Gastroesophageal sphincter (tissue), 3 donors: ENCODE measurements at regions not wholly inside any gene's neighbourhood (a gene's known extent, or its start where the extent isn't known, plus 50 kb on each side); places are given as distances from the start of the nearest gene placed in this dataset.

Experiments used
- EP300 ChIP-seq: sonication (generic); formaldehyde crosslinking; IDR thresholded peaks from one replicate; pipeline ENCODE4 v1.6.1; 2017; ENCODE audit warnings: antibody characterized with exemption, mild to moderate bottlenecking
- POLR2A ChIP-seq, 2 donors: fragments of 450-650 bp; IDR thresholded peaks; one replicate each; pipeline ENCODE4 v1.6.1; 2017; ENCODE audit warnings: antibody characterized with exemption in 2 of 2, mild to moderate bottlenecking in 2 of 2, moderate library complexity in 1 of 2
- POLR2AphosphoS5 ChIP-seq: sonication (generic); formaldehyde crosslinking; IDR thresholded peaks from one replicate; pipeline ENCODE4 v1.6.1; 2017; ENCODE audit warnings: antibody characterized with exemption
- TF ChIP-seq, protein P1 (sequence below), 4 experiments: fragments of 200-600 bp in 2 of 4; fragments of 450-650 bp in 2 of 4; sonication (generic) in 1 of 4; IDR thresholded peaks; one replicate each; pipeline ENCODE4 v1.5.1; 2017 to 2019; ENCODE audit warnings: antibody characterized with exemption in 4 of 4, mild to moderate bottlenecking in 2 of 4, moderate library complexity in 2 of 4

- no peak for TF ChIP-seq POLR2A (IDR thresholded peaks at IDR 0.05)
- TF ChIP-seq, protein P1, sequence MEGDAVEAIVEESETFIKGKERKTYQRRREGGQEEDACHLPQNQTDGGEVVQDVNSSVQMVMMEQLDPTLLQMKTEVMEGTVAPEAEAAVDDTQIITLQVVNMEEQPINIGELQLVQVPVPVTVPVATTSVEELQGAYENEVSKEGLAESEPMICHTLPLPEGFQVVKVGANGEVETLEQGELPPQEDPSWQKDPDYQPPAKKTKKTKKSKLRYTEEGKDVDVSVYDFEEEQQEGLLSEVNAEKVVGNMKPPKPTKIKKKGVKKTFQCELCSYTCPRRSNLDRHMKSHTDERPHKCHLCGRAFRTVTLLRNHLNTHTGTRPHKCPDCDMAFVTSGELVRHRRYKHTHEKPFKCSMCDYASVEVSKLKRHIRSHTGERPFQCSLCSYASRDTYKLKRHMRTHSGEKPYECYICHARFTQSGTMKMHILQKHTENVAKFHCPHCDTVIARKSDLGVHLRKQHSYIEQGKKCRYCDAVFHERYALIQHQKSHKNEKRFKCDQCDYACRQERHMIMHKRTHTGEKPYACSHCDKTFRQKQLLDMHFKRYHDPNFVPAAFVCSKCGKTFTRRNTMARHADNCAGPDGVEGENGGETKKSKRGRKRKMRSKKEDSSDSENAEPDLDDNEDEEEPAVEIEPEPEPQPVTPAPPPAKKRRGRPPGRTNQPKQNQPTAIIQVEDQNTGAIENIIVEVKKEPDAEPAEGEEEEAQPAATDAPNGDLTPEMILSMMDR (IDR thresholded peaks at IDR 0.05): no peak
- no peak for TF ChIP-seq POLR2AphosphoS5
- TF ChIP-seq EP300: no peak
Observed at GRCh38 chr4:41321216-41321945, 64.7 kb downstream of the UCHL1 start.
